DMS114 treated with DMSO at 0.1 percent for 48 hours (cell line): ENCODE measurements at regions not wholly inside any gene's neighbourhood (a gene's known extent, or its start where the extent isn't known, plus 50 kb on each side); places are given as distances from the start of the nearest gene placed in this dataset.

Experiments used
- DNase-seq: peaks from one replicate; lab custom pipeline; 2025; ENCODE audit not compliant: unreplicated experiment; lab: John Stamatoyannopoulos, UW

GRCh38 chr6:12381587-12381986 is 91.4 kb downstream of the EDN1 start:
- DNase-seq: no peak

GRCh38 chr6:12383448-12383847 is 93.3 kb downstream of the EDN1 start:
- DNase-seq: no peak

- no peak for DNase-seq
These were observed 94.3 kb downstream of the EDN1 start for GRCh38 chr6:12384357-12384912.

- DNase-seq: no peak
These were observed 95.2 kb downstream of the EDN1 start for GRCh38 chr6:12385316-12385715.

- no peak for DNase-seq
These were observed 96.7 kb downstream of the EDN1 start for GRCh38 chr6:12386816-12387215.

- DNase-seq: no peak
These were observed 101.3 kb downstream of the EDN1 start for GRCh38 chr6:12391472-12391871.

- no peak for DNase-seq
These were observed 102.3 kb downstream of the EDN1 start for GRCh38 chr6:12392490-12392889.

GRCh38 chr6:12393100-12393499 is 102.9 kb downstream of the EDN1 start:
- DNase-seq: no peak

- no peak for DNase-seq
These were observed 104.0 kb downstream of the EDN1 start for GRCh38 chr6:12394170-12394569.

GRCh38 chr6:12395898-12396297 is 105.7 kb downstream of the EDN1 start:
- no peak for DNase-seq

- no peak for DNase-seq
These were observed 111.0 kb downstream of the EDN1 start for GRCh38 chr6:12401200-12401599.

- DNase-seq: no peak
These were observed 113.2 kb downstream of the EDN1 start for GRCh38 chr6:12403201-12403826.

GRCh38 chr6:12403947-12404647 is 113.9 kb downstream of the EDN1 start:
- no peak for DNase-seq

- no peak for DNase-seq
These were observed 114.5 kb downstream of the EDN1 start for GRCh38 chr6:12404651-12405050.

- no peak for DNase-seq
These were observed 118.6 kb downstream of the EDN1 start for GRCh38 chr6:12408752-12409151.

GRCh38 chr6:12410946-12411345 is 120.8 kb downstream of the EDN1 start:
- no peak for DNase-seq

GRCh38 chr6:12414096-12414675 is 124.0 kb downstream of the EDN1 start:
- DNase-seq: no peak

- DNase-seq: no peak
These were observed 125.9 kb downstream of the EDN1 start for GRCh38 chr6:12415980-12416598.

- no peak for DNase-seq
These were observed 127.0 kb downstream of the EDN1 start for GRCh38 chr6:12417191-12417590.

GRCh38 chr6:12418946-12419345 is 128.8 kb downstream of the EDN1 start:
- no peak for DNase-seq

- DNase-seq: no peak
These were observed 129.6 kb downstream of the EDN1 start for GRCh38 chr6:12419631-12420272.
